Brain microvascular endothelial cell (primary cell): ENCODE measurements at regions not wholly inside any gene's neighbourhood (a gene's known extent, or its start where the extent isn't known, plus 50 kb on each side); places are given as distances from the start of the nearest gene placed in this dataset.

ENCODE experiments used
- DNase-seq: peaks from one replicate; pipeline ENCODE4 v3.0.0-alpha.2; 2020
- H3K27ac ChIP-seq: fragments of 250-450 bp; sonication (Bioruptor Pico); 2 replicates; pipeline ENCODE4 v1.5.1; 2020; ENCODE audit warnings: mild to moderate bottlenecking, moderate library complexity
- H3K27me3 ChIP-seq: fragments of 250-450 bp; sonication (Bioruptor Pico); replicated peaks from 2 replicates; pipeline ENCODE4 v1.5.1; 2020; ENCODE audit warnings: mild to moderate bottlenecking
- H3K36me3 ChIP-seq: fragments of 250-450 bp; sonication (Bioruptor Pico); replicated peaks from 2 replicates; pipeline ENCODE4 v1.5.1; 2020; ENCODE audit warnings: mild to moderate bottlenecking
- H3K4me3 ChIP-seq: 2 replicates; pipeline ENCODE4 v1.5.1; 2011; ENCODE audit warnings: low read depth, mild to moderate bottlenecking, control low read depth, low read length, moderate library complexity
- in situ Hi-C: cut with HindIII; loops from 2 replicates; pipeline ENCODE4 v1.10.0; 2017; ENCODE audit warnings: low sequenced_read_pairs, low pct_ligation_motif_present
- TF ChIP-seq, protein P1 (sequence below): IDR thresholded peaks from 2 replicates; pipeline ENCODE4 v1.5.1; 2011; ENCODE audit warnings: low read depth, mild to moderate bottlenecking, moderate library complexity, low read length, control low read depth, inconsistent platforms; ENCODE audit errors: missing control alignments

DNA sequence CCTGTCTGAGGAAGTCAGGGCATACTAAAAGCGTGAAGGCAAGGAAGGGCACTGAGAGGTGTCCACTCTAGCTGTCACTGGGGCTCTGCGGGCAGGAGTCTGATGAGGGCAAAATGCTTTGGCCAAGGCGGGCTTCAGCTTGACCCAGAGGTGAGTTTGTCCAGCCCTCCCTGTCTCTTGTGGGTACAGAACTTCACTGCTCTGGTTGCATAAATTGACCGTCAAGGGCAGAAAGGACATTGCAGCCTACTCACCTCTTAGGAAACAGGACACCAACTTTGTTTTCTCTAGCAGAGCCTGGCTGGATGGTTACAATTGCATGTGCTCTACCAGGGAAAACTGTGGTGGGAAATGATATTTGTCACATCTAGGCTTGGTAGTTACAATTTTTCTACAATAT lies 170.9 kb downstream of the TMEM38B start:
- no peak overlapping the region for H3K27ac ChIP-seq
- no peaks in the 10 kb centered on the region for H3K36me3 ChIP-seq
- in situ Hi-C loops = no loop called here
- DNase-seq = no peak
- TF ChIP-seq, protein P1, sequence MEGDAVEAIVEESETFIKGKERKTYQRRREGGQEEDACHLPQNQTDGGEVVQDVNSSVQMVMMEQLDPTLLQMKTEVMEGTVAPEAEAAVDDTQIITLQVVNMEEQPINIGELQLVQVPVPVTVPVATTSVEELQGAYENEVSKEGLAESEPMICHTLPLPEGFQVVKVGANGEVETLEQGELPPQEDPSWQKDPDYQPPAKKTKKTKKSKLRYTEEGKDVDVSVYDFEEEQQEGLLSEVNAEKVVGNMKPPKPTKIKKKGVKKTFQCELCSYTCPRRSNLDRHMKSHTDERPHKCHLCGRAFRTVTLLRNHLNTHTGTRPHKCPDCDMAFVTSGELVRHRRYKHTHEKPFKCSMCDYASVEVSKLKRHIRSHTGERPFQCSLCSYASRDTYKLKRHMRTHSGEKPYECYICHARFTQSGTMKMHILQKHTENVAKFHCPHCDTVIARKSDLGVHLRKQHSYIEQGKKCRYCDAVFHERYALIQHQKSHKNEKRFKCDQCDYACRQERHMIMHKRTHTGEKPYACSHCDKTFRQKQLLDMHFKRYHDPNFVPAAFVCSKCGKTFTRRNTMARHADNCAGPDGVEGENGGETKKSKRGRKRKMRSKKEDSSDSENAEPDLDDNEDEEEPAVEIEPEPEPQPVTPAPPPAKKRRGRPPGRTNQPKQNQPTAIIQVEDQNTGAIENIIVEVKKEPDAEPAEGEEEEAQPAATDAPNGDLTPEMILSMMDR = no peak
- H3K4me3 ChIP-seq = no peak overlapping the region
- no peaks in the 10 kb centered on the region for H3K27me3 ChIP-seq

GRCh38 chr9:105871540-105871939 lies 177.2 kb downstream of the TMEM38B start:
- DNase-seq = no peak
- Histone ChIP-seq H3K36me3 (no peaks in the 10 kb centered on the region), H3K27ac (no peak overlapping the region), H3K4me3 (no peak overlapping the region), H3K27me3 (no peaks in the 10 kb centered on the region)
- TF ChIP-seq, protein P1 = no peak
- in situ Hi-C loops = no loop called here

DNA sequence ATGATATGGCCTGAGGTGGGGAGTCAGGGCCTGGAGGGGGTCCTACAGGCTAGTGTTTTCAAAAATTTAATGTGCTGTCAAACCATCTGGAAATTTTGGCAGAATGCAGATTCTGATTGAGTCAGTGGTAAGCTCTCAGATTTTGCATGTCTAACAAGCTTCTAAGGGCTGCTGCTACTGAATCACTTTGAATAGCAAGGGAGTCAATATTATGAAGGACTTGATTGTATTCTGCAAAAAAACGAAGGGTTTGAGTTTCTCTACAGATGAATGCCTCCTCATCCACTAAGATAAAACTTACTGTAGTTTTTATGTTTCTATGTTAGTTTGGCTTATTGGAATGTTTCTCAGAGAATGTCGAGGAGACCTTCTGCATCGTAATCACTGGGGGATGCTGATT lies 179.5 kb downstream of the TMEM38B start:
- TF ChIP-seq, protein P1 = no peak
- no peak for DNase-seq
- in situ Hi-C loops = no loop called here
- no peak overlapping the region for H3K4me3 ChIP-seq
- H3K27me3 ChIP-seq = no peaks in the 10 kb centered on the region
- H3K36me3 ChIP-seq = no peaks in the 10 kb centered on the region
- H3K27ac ChIP-seq = no peak overlapping the region

- no peak overlapping the region for H3K27ac ChIP-seq
- DNase-seq = no peak
- no peaks in the 10 kb centered on the region for H3K36me3 ChIP-seq
- in situ Hi-C loops = no loop called here
- no peak overlapping the region for H3K4me3 ChIP-seq
- H3K27me3 ChIP-seq = no peaks in the 10 kb centered on the region
- TF ChIP-seq, protein P1 = no peak
Measured at GRCh38 chr9:105877721-105878120, 183.4 kb downstream of the TMEM38B start.

GRCh38 chr9:105879181-105879580 lies 184.8 kb downstream of the TMEM38B start:
- Histone ChIP-seq H3K36me3 (no peaks in the 10 kb centered on the region), H3K27me3 (no peaks in the 10 kb centered on the region), H3K27ac (no peak overlapping the region), H3K4me3 (no peak overlapping the region)
- TF ChIP-seq, protein P1 = no peak
- in situ Hi-C loops = no loop called here
- DNase-seq = no peak

- no peaks in the 10 kb centered on the region for H3K27me3 ChIP-seq
- in situ Hi-C loops = no loop called here
Measured at GRCh38 chr9:105880517-105880916, 186.2 kb downstream of the TMEM38B start.

More at GRCh38 chr9:105880517-105880916, 186.2 kb downstream of the TMEM38B start:
- Histone ChIP-seq H3K27ac (no peak overlapping the region), H3K4me3 (no peak overlapping the region), H3K36me3 (no peaks in the 10 kb centered on the region)
- TF ChIP-seq, protein P1 = no peak
- no peak for DNase-seq
